ENCODE measurements at regions not wholly inside any gene's neighbourhood (a gene's known extent, or its start where the extent isn't known, plus 50 kb on each side); places are given as distances from the start of the nearest gene placed in this dataset.

- DNase-seq (ENCODE audit: low spot score), result no peak
- TF ChIP-seq CTCF (IDR thresholded peaks at IDR 0.05; ENCODE audit: extremely low read depth, missing control alignments), result no peak
These were observed 105.0 kb upstream of the TLE3 start for GRCh38 chr15:70202756-70203155.

GRCh38 chr15:70201425-70201775, 103.7 kb upstream of the TLE3 start:
- DNase-seq (ENCODE audit: low spot score), result no peak
- TF ChIP-seq CTCF (IDR thresholded peaks at IDR 0.05; ENCODE audit: extremely low read depth, missing control alignments), result no peak

GRCh38 chr15:70200511-70201424, 103.1 kb upstream of the TLE3 start:
- no peak for DNase-seq (ENCODE audit: low spot score)
- no peak for TF ChIP-seq CTCF (IDR thresholded peaks at IDR 0.05; ENCODE audit: extremely low read depth, missing control alignments)

- DNase-seq (ENCODE audit: low spot score), result no peak
- no peak for TF ChIP-seq CTCF (IDR thresholded peaks at IDR 0.05; ENCODE audit: extremely low read depth, missing control alignments)
These were observed 102.1 kb upstream of the TLE3 start for GRCh38 chr15:70199540-70200410.

GRCh38 chr15:70199124-70199482, 101.4 kb upstream of the TLE3 start:
- no peak for TF ChIP-seq CTCF (IDR thresholded peaks at IDR 0.05; ENCODE audit: extremely low read depth, missing control alignments)

GRCh38 chr15:70198441-70199123, 100.9 kb upstream of the TLE3 start:
- no peak for TF ChIP-seq CTCF (IDR thresholded peaks at IDR 0.05; ENCODE audit: extremely low read depth, missing control alignments)
- no peak for DNase-seq (ENCODE audit: low spot score)

More at GRCh38 chr15:70199124-70199482, 101.4 kb upstream of the TLE3 start:
- no peak for DNase-seq (ENCODE audit: low spot score)
